ENCODE measurements at regions not wholly inside any gene's neighbourhood (a gene's known extent, or its start where the extent isn't known, plus 50 kb on each side); places are given as distances from the start of the nearest gene placed in this dataset.

DNA sequence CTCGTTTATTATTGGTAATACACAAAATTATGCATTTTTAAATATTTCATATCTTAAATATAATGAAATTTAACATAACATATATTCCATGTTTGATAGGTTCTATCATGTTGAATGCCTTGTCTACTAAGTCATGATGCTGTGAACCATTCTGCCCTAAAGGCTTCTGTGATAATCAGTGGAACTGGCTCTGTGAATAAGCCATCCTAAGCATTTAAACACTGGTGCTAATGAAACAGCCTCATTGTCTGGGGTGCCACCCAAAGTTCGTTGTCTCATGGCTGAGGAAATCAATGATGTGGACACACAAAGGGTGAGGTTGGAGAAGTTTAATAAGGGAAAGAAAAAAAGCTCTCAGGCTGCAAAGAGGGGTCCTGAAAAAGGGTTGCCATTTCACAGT, 264.7 kb upstream of the ZRANB2 start:
- no peaks in the 10 kb centered on the region for H3K27me3 ChIP-seq
- H3K4me1 ChIP-seq = no peaks in the 10 kb centered on the region
- H3K27ac ChIP-seq = no peak overlapping the region
- no peak overlapping the region for H3K4me3 ChIP-seq
- TF ChIP-seq, protein P1, sequence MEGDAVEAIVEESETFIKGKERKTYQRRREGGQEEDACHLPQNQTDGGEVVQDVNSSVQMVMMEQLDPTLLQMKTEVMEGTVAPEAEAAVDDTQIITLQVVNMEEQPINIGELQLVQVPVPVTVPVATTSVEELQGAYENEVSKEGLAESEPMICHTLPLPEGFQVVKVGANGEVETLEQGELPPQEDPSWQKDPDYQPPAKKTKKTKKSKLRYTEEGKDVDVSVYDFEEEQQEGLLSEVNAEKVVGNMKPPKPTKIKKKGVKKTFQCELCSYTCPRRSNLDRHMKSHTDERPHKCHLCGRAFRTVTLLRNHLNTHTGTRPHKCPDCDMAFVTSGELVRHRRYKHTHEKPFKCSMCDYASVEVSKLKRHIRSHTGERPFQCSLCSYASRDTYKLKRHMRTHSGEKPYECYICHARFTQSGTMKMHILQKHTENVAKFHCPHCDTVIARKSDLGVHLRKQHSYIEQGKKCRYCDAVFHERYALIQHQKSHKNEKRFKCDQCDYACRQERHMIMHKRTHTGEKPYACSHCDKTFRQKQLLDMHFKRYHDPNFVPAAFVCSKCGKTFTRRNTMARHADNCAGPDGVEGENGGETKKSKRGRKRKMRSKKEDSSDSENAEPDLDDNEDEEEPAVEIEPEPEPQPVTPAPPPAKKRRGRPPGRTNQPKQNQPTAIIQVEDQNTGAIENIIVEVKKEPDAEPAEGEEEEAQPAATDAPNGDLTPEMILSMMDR (IDR thresholded peaks at IDR 0.05) = no peak
- DNase-seq = no peak
- no peaks in the 10 kb centered on the region for H3K9me3 ChIP-seq
- no peaks in the 10 kb centered on the region for H3K36me3 ChIP-seq
- intact Hi-C loops (cut with DNase I; ENCODE audit: low total_unique reads) = no loop called here

DNA sequence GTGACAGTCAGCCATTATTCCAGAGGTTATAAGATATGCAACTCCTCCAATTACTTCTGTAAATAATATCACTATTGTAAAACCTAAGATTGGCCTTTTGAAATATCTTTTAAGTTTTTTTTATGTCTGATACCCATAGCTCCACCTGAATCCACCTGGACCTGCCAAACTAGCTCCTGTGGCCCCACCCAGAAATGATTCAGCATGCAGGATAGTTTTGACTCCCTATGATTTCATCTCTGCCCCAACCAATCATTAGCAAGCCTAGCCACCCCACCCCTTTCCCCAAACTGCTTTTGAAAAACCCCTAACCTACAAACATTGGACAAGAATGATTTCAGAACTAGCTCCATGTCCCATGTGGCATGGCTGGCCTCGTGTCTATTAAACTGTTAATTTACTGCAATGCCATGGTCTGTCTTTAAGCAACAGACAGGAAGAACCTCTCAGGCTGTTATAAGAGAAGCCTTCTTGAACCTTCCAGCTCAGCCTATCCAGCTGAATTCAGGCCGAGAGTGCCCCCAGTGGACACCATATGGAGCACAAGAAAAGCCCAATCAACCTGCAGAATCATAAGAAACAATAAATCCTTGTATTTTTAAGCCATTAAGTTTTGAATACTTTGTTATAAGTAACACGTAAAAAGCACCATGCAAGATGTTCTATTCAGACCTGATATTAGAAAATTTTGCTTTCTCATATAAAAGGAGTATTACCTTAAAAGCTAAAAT, 263.0 kb upstream of the ZRANB2 start:
- DNase-seq = no peak
- Histone ChIP-seq H3K36me3 (no peaks in the 10 kb centered on the region), H3K27me3 (no peaks in the 10 kb centered on the region), H3K4me1 (no peaks in the 10 kb centered on the region), H3K9me3 (no peaks in the 10 kb centered on the region), H3K27ac (no peak overlapping the region), H3K4me3 (no peak overlapping the region)
- intact Hi-C loops (cut with DNase I; ENCODE audit: low total_unique reads) = no loop called here
- TF ChIP-seq, protein P1 (IDR thresholded peaks at IDR 0.05) = no peak

DNA sequence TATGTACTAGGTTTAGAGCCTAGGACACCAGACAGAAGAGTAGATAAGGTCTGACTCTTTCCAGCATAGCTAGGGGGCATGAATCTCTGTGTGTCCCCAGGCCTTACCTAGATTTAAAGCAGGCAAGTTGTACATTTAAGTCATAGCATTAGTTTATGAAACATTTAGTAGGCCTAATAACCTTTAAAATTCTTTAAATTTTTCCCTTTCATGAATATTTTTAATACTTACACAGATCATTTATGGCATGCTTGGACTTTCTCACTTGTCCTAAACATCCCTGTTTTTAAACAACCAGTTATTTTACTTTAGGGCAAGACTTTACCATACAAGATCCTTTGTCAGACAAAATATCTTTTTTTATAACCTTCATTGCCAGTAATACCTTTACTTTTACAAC, 258.4 kb upstream of the ZRANB2 start:
- no peak for DNase-seq
- Histone ChIP-seq H3K9me3 (no peaks in the 10 kb centered on the region), H3K27ac (no peak overlapping the region), H3K4me1 (no peaks in the 10 kb centered on the region), H3K4me3 (no peak overlapping the region), H3K27me3 (no peaks in the 10 kb centered on the region), H3K36me3 (no peaks in the 10 kb centered on the region)
- intact Hi-C loops (cut with DNase I; ENCODE audit: low total_unique reads) = no loop called here
- TF ChIP-seq, protein P1 (IDR thresholded peaks at IDR 0.05) = no peak

DNA sequence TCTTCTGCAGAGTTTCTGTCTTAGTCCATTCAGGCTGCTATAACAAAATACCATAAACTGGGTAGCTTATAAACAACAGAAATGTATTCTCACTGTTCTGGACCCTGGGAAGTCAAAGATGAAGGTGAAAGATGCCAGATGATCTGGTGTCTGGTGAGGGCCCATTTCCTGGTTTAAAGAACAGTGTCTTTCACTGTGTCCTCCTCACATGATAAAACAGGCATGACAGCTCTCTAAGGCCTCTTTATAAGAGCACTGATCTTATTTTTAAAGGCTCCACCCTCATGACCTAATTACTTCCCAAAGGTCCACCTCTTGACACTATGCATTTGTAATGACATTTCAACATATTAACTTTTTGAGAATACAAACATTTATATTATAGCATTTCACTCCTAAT, 250.2 kb upstream of the ZRANB2 start:
- Histone ChIP-seq H3K4me3 (no peak overlapping the region), H3K36me3 (no peaks in the 10 kb centered on the region), H3K9me3 (peaks cover 0 to 7% (median 0%) of the 10 kb centered on the region in 3 donors), H3K27ac (no peak overlapping the region), H3K4me1 (no peaks in the 10 kb centered on the region), H3K27me3 (no peaks in the 10 kb centered on the region)
- TF ChIP-seq, protein P1 (IDR thresholded peaks at IDR 0.05) = no peak
- no peak for DNase-seq
- intact Hi-C loops (cut with DNase I; ENCODE audit: low total_unique reads) = no loop called here

DNA sequence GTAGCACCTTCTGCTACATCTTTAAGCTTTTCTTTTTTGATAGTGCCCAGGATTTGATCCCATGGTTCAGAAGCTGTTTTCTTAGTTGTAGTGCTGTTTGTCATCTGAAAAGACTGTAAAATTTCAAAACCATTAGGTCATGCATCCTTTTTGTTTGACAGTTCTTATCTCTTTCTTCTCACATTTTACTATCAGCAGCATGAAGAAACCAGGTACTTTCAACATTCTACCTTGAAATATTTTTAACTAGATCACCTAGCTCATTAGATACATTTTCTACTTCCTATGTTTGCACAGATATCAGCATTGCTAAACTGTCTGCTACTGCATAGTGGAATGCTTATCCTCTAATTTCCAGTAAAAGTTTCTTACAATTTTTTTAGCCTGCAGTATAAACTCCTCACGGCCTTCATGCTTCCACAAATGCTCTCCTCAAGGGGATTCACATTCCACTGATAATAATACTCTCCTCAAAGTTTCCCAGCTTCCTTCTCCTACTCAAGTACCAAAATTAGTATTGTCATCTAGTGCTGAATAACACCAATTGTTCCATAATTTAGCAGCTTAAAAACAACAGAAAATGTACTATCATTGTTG, 243.9 kb upstream of the ZRANB2 start:
- TF ChIP-seq, protein P1 (IDR thresholded peaks at IDR 0.05) = no peak
- Histone ChIP-seq H3K27me3 (no peaks in the 10 kb centered on the region), H3K9me3 (peaks cover 0 to 7% (median 4%) of the 10 kb centered on the region in 3 donors), H3K4me3 (no peak overlapping the region), H3K4me1 (peaks cover 0 to 6% (median 0%) of the 10 kb centered on the region in 4 donors), H3K36me3 (no peaks in the 10 kb centered on the region), H3K27ac (no peak overlapping the region)
- intact Hi-C loops (cut with DNase I; ENCODE audit: low total_unique reads) = no loop called here
- DNase-seq = no peak
